Stimulated activated CD8-positive, alpha-beta memory T cell treated with anti-CD3 and anti-CD28 coated beads, Interleukin-2, amount 100 ng/mL, for 1 hour (primary cell): ENCODE measurements at regions not wholly inside any gene's neighbourhood (a gene's known extent, or its start where the extent isn't known, plus 50 kb on each side); places are given as distances from the start of the nearest gene placed in this dataset.
"Not testable (repeated sequence)": the region's sequence is repeated elsewhere in the genome, so short reads cannot be mapped to it uniquely, and the experiment has no call there.

Source experiments
- DNase-seq, 2 donors: peaks; one replicate each; pipeline ENCODE4 v3.0.0-alpha.2; 2020; ENCODE audit warnings: low read depth in 2 of 2

- no peak for DNase-seq
Observed at GRCh38 chr7:51543801-51544553, 227.4 kb upstream of the COBL start.

GRCh38 chr7:51540906-51541305, 224.3 kb upstream of the COBL start:
- not testable (repeated sequence) for DNase-seq

DNA sequence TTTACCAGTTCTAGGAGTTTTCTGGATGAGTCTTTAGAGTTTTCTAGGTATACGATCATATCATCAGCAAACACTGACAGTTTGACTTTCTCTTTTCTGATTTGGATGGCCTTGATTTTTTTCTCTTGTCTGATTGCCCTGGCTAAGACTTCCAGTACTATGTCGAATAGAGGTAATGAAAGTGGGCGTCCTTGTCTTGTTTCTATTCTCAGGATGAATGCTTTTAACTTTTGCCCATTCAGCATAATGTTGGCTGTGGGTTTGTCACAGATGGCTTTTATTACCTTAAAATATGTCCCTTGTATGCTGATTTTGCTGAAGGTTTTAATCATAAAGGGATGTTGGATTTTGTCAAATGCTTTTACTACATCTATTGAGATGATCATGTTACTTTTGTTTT, 223.2 kb upstream of the COBL start:
- no peak for DNase-seq

DNA sequence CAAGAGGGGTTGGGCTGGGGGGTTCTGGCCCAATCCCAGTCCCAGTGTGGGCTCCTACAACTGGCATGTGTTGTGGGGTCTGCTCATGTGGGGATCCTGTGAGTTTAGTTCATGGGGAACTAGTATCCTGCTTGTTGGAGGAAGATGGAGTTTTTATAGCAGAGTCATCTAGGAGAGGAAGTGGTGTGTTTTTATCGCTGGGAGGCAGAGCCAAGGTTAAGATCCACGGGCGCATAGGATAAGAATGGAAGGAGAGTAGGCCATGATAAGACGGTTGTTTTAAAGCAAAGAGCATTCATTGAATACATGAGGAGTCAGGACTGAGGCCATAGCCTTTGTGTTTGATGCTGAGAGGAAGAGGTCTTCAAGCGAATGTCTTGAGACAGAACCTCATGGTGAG, 211.6 kb upstream of the COBL start:
- no peak for DNase-seq

GRCh38 chr7:51521694-51522312, 205.2 kb upstream of the COBL start:
- no peak for DNase-seq

DNA sequence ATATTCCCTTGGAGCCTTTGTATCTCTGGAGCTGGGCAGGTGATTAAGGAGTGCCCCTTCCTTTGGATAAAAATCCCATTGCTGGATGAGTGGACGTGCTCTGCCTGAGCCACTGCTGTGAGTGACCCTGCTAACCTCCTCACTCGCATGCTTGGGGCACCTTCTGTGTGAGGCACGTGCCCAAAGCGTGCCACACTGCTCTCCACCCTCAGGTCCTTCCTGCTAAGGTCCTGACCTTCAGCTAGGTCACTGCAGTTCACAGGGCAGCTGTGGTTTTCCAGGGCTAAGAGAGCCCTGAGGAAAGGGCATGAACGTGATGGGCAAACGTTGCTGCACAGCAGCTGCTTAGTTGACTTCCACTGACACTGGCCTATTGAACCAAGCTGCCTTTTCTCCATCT, 204.4 kb upstream of the COBL start:
- DNase-seq = no peak

DNA sequence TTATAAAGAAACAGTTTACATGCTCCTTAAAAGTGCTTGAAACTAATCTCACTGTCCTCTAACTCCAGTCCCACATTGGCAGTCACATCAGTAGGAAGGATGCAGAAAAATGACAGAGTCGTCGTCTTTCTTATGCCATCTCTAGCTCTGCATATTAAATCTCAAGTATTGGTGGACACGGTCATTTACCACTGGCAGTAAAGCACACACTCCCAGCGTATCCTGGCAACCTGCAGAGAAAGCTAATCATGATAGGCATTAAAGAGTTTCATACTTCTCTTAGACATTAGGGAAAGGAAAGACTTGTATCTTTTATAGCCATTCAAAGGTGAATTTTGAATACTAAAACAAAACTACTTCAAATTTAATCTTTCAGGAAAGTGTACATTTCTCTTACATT, 202.0 kb upstream of the COBL start:
- no peak for DNase-seq

DNA sequence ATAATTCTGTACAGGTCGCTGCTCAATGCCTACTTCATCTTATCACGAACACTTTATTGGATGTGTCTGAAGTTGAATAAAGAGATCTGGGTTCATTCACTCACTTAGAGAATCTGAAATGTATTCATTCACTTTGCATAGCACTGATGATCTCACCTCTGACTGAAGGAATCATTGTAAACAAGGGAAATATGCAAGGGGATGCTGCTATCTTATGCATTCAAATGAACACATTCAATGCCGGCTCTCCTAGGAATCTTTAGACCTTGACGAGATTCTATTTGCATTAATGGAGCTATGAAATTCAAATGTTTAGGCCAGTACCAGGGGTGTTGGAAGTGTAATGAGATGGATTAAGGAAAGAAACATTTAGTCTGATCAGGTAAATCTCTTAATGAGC, 200.6 kb upstream of the COBL start:
- DNase-seq = no peak

GRCh38 chr7:51501620-51502019, 185.0 kb upstream of the COBL start:
- DNase-seq = no peak

DNA sequence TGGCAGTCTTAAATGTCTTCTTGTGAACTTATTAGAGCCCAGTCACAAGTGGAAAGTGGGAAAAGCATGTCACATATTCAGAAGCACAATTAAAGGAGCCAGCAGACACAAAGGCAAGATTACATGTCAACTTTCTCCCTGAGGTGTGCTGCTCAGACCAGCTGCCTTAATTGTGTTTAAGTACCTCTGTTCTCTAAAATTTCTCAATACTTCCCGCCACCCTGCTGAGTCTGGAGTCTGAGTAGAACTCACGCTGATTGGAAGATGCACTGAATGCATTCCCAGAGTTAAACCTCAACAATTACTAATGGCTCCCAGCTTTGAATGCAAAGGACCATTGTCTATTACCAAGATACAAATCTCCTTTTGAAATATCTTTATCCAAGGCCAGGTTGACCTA, 166.4 kb upstream of the COBL start:
- DNase-seq = no peak

- DNase-seq = no peak
Observed at GRCh38 chr7:51481421-51481820, 164.8 kb upstream of the COBL start.

DNA sequence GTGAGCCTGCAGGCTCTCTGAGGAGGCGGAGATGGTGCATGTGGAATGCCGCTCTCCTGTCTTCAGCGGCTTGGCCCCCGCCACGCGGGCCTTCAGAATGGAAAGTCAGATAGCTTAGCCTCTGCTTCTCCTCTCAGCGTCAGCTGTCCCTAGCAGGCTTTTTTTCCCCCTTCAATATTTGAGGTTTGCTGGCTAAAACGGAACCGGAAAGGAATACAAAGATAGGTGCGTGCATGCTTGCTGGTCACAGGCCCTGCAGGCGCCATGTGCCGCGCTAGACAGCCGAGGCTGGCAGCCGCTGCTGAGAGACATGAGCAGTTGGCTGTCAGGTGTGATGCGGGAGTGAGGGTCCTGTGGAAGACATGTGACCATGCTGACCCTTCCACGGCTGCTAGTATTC, 161.2 kb upstream of the COBL start:
- no peak for DNase-seq

DNA sequence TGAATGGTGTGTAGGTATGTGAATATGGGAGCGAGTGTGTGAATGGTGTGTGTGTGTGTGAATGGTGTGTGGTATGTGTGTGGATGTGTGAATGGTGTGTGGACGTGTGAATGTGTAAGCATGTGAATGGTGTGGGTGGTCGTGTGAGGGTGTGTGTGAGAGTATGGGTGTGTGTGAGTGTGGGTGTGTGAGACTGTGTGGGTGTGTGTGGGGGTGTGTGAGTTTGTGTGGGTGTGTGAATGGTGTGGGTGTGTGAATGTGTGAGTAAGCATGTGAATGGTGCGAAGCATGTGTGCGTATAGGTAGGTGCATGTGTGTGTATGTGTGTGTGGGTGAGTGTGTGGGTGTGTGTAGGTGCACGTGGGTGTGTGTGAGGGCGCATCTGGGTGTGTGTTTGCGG, 160.7 kb upstream of the COBL start:
- DNase-seq = no peak

DNA sequence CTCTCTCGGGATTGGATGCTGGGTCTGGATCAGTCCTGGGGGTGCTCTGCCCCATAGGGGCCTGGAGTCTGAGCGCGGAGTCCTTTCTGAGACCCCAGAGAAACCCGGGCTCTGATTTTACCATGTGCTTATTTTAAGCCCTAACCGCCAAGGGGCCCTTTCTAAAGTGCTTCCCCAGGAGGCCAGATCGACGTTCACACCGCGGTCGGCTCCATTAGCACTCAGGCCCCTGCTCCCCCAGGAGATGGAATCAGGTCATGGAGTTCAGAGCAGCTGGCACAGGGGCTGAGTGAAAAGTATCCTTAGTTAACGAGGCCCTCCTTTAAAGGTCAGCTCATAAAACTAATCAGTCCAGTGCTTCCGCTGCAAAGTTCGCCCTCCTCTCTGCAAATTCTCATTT, 159.4 kb upstream of the COBL start:
- no peak for DNase-seq

DNA sequence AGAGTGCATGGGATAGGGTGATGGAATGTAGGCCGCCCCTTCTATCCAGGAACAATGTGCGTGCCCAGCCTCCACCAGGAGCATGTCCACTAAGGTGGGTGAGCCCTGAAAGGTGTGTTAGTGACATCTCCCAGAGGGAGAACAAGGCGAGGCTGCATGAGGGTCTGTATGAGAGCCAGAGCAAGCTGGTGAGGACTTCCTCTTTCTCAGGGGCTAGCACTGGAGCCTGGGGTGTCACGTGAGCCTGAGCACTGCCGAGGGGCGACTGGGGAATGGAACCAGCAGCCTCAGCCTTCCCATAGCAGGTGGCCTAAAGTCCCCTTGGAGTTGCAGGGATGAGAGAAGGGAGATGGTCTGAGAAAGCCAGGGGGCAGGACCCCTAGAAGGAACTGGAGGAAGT, 156.3 kb upstream of the COBL start:
- DNase-seq = no peak

DNA sequence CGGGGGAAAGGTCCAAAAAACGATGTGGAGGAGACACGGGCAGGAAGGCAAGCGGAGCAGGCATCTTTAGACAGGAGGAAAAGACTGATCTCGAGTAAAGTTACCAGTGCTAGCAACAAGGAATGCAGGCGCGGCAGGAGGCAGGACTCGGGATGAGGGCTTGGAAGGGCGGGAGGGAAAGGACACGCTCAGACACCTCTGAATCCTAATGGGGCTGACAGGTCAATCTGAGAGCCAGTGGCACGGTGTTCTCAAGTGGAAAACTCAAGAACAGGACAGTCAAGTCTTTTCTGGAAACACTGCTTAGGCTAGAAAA, 155.3 kb upstream of the COBL start:
- DNase-seq = no peak

DNA sequence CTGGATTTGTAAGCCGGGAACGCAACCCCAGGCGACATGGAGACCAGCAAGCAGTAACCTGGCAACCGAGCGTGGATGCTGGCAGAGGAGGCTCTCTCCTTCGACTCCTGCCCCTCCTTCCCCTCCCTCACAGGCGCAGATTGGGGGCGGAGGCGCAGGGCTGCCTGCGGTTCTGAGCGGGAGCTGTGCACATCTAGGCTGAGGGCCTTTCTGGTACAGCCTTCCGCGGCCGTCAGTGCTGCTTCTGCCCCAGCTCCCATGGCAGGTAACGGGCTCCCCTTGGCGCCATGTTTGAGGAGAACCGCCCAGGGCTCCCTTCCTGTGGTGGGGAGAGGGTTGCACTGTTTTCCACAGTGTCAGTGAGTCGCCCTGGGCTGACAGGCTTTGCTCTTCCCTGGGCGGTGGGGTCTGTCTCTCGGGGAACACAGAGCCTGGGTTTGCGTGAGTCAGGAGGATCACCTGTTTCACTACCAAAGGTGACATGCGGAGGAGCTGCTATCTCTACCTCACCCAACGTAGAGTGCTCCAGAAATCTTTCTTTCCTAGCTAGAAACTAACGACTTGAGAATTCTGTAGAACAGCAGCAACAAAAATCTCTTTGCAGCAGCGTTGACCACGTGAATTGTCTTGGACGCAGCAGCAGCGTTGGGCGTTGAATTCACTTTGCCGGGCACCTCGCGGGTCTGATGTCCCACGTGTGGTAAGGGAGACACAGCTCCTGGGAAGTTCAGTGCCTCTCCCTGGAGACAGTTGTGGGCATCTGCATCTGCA, 154.8 kb upstream of the COBL start:
- DNase-seq = no peak

DNA sequence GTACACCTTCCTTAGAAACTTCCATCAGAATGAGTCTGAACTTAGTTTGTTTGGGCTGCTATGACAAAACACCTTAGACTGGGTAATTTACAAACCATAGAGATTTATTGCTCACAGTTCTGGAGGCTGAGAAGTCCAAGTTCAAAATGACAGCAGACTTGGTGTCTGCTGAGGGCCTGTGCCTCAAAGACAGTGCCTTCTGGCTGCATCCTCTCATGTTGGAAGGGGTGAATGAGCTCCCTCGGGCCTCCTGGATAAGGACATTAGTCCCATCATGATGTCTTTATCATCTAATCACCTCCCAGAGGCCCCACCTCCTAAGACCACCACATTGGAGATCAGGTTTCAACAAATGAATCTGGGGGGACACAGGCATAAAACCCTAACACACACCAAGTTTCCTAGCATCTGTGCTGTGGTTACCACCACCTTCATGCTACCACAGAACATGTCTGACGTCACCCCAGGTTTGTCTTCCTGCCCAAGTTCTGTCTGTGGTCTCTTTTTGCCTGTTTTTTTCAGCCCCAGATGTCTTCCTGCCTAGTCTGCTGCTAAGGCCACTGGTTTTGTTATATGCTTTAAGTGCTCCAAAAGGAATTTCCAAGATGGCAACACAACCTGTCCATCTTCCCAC, 150.9 kb upstream of the COBL start:
- DNase-seq = no peak

- no peak for DNase-seq
Observed at GRCh38 chr7:51459809-51460208, 143.2 kb upstream of the COBL start.

DNA sequence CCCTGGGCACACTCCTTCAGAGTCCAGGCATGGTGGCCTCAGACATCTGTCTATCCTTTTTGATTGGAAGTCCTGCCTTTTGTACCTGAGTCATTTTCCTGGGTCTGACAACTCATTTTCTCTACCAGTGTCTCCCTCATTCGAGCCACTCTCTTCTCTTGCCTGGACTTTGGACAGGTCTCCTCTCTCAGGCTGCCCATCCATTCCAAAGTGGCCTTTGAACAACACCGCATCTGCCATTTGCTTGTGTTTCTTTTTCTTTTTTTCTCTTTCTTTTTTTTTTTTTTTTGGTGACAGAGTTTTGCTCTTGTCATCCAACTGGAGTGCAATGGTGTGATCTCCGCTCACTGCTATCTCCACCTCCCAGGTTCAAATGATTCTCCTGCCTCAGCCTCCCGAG, 142.1 kb upstream of the COBL start:
- DNase-seq = no peak

DNA sequence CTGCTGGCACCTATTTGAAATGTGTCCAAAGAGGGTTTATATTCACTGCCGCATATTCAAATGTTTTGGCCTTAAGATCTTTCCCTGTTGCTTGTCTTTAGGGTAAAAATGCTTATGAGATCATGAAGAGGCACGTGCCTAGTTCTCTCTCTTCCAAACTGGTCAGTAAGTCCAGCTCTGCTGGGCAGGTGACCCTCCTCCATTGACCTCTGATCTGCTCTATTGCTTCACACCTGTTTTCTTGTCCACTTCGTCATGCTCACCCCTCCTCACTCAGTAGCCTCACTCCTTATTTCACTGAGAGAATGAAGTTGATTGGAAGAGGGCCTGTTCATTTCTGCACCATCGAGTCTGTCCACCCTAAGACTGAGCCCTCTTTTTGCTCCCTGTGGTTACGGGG, 140.5 kb upstream of the COBL start:
- DNase-seq = no peak

- no peak for DNase-seq
Observed at GRCh38 chr7:51456431-51457060, 139.9 kb upstream of the COBL start.
